ENCODE measurements at regions not wholly inside any gene's neighbourhood (a gene's known extent, or its start where the extent isn't known, plus 50 kb on each side); places are given as distances from the start of the nearest gene placed in this dataset.
"Not testable (repeated sequence)": the region's sequence is repeated elsewhere in the genome, so short reads cannot be mapped to it uniquely, and the experiment has no call there.

GRCh38 chr1:185528084-185528676 lies 206.0 kb upstream of the HMCN1 start:
- DNase-seq (ENCODE audit: low spot score): no peak
- intact Hi-C loops (cut with DNase I): no loop called here
- no peak for ATAC-seq

- ATAC-seq: no peak
- no peak for DNase-seq (ENCODE audit: low spot score)
- intact Hi-C loops (cut with DNase I): no loop called here
Measured at GRCh38 chr1:185526344-185527307, 207.6 kb upstream of the HMCN1 start.

- ATAC-seq (no peak), DNase-seq (ENCODE audit: low spot score) (no peak)
- intact Hi-C loops (cut with DNase I): no loop called here
Measured at GRCh38 chr1:185520188-185520920, 203.3 kb upstream of the IVNS1ABP start.

GRCh38 chr1:185517808-185518419 lies 200.9 kb upstream of the IVNS1ABP start:
- no peak for ATAC-seq
- intact Hi-C loops (cut with DNase I): no loop called here
- DNase-seq (ENCODE audit: low spot score): no peak

GRCh38 chr1:185517301-185517700 lies 200.3 kb upstream of the IVNS1ABP start:
- intact Hi-C loops (cut with DNase I); DNase-seq (ENCODE audit: low spot score); ATAC-seq: not testable (repeated sequence)

- no peak for ATAC-seq
- intact Hi-C loops (cut with DNase I): loop anchor here (1.0 kb wide), 1 partner anchor 27 kb away; no protein-coding TSS in a partner anchor
- DNase-seq (ENCODE audit: low spot score): no peak
Measured at GRCh38 chr1:185515696-185516095, 198.7 kb upstream of the IVNS1ABP start.

GRCh38 chr1:185514311-185514710 lies 197.3 kb upstream of the IVNS1ABP start:
- ATAC-seq (no peak), DNase-seq (ENCODE audit: low spot score) (no peak)
- intact Hi-C loops (cut with DNase I): no loop called here

- DNase-seq (ENCODE audit: low spot score) (no peak), ATAC-seq (no peak)
- intact Hi-C loops (cut with DNase I): no loop called here
Measured at GRCh38 chr1:185512442-185512841, 195.4 kb upstream of the IVNS1ABP start.

- ATAC-seq (no peak), DNase-seq (ENCODE audit: low spot score) (no peak)
- intact Hi-C loops (cut with DNase I): no loop called here
Measured at GRCh38 chr1:185501099-185501498, 184.1 kb upstream of the IVNS1ABP start.

- no peak for ATAC-seq
- DNase-seq (ENCODE audit: low spot score): no peak
- intact Hi-C loops (cut with DNase I): no loop called here
Measured at GRCh38 chr1:185500001-185500626, 183.1 kb upstream of the IVNS1ABP start.

- no peak for ATAC-seq
- DNase-seq (ENCODE audit: low spot score): no peak
- intact Hi-C loops (cut with DNase I): no loop called here
Measured at GRCh38 chr1:185498207-185498606, 181.2 kb upstream of the IVNS1ABP start.

- ATAC-seq (no peak), DNase-seq (ENCODE audit: low spot score) (no peak)
- intact Hi-C loops (cut with DNase I): no loop called here
Measured at GRCh38 chr1:185497177-185497576, 180.1 kb upstream of the IVNS1ABP start.

GRCh38 chr1:185495898-185496297 lies 178.9 kb upstream of the IVNS1ABP start:
- no peak for DNase-seq (ENCODE audit: low spot score)
- intact Hi-C loops (cut with DNase I): no loop called here
- ATAC-seq: no peak

- ATAC-seq: no peak
Measured at GRCh38 chr1:185495007-185495406, 178.0 kb upstream of the IVNS1ABP start.

GRCh38 chr1:185492089-185492825 lies 175.2 kb upstream of the IVNS1ABP start:
- DNase-seq (ENCODE audit: low spot score) (no peak), ATAC-seq (no peak)
- intact Hi-C loops (cut with DNase I): no loop called here

More at GRCh38 chr1:185495007-185495406, 178.0 kb upstream of the IVNS1ABP start:
- intact Hi-C loops (cut with DNase I): no loop called here
- DNase-seq (ENCODE audit: low spot score): no peak

- ATAC-seq (no peak), DNase-seq (ENCODE audit: low spot score) (no peak)
- intact Hi-C loops (cut with DNase I): no loop called here
Measured at GRCh38 chr1:185491604-185492003, 174.6 kb upstream of the IVNS1ABP start.

GRCh38 chr1:185490924-185491323 lies 173.9 kb upstream of the IVNS1ABP start:
- intact Hi-C loops (cut with DNase I): no loop called here
- ATAC-seq (no peak), DNase-seq (ENCODE audit: low spot score) (no peak)

- intact Hi-C loops (cut with DNase I): no loop called here
- ATAC-seq (no peak), DNase-seq (ENCODE audit: low spot score) (no peak)
Measured at GRCh38 chr1:185489406-185489805, 172.4 kb upstream of the IVNS1ABP start.
